ENCODE measurements at regions not wholly inside any gene's neighbourhood (a gene's known extent, or its start where the extent isn't known, plus 50 kb on each side); places are given as distances from the start of the nearest gene placed in this dataset.
"Not testable (repeated sequence)": the region's sequence is repeated elsewhere in the genome, so short reads cannot be mapped to it uniquely, and the experiment has no call there.

DNA sequence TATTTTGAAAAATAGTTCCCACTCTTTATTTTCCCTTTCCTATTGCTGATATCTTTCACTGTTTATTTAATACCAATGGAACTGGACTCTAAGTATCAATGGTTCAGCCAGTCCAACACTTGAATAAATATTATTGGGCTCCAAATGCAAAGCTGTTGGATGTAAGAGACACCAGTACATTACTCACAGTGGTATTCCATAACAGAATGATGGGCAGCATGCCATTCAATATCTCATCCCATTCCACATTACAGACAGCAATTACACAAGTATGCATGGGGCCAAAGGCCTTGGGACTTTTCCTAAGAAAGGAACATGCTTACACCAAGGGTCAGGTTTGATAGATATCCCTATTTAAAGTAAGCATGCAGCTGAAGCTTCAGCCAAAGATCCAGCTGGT, 231.9 kb downstream of the RND3 start:
- TF ChIP-seq ZFP30 (CRISPR knock-in tag; IDR thresholded peaks at IDR 0.05; ENCODE audit: borderline replicate concordance) (no peak), HEY1 (CRISPR knock-in tag; IDR thresholded peaks at IDR 0.05; ENCODE audit: borderline replicate concordance) (no peak), EWSR1 (IDR thresholded peaks at IDR 0.05; ENCODE audit: borderline replicate concordance, low read depth, partially characterized antibody) (no peak), CBX3 (IDR thresholded peaks at IDR 0.05; ENCODE audit: borderline replicate concordance in 1 of 2, low read length in 2 of 2) (no peak), ZNF143 (CRISPR knock-in tag; IDR thresholded peaks at IDR 0.05) (no peak)
- Histone ChIP-seq H3K27me3 (ENCODE audit: control insufficient read depth in 2 of 2, insufficient read depth in 2 of 2, low read length in 2 of 2) (no peaks in the 10 kb centered on the region), H3K27ac (ENCODE audit: extremely low read depth, low read depth, low read length) (no peak overlapping the region), H3K4me2 (ENCODE audit: insufficient read depth, low read length) (no peak overlapping the region), H3K9me3 (replicated peaks; ENCODE audit: control insufficient read depth, insufficient read depth, low read depth, low read length) (no peaks in the 10 kb centered on the region), H3K9ac (ENCODE audit: insufficient read depth in 1 of 2, low read depth in 2 of 2, low read length in 2 of 2) (no peak overlapping the region), H3K9me1 (ENCODE audit: control insufficient read depth, insufficient read depth, low read length) (no peaks in the 10 kb centered on the region), H3K79me2 (ENCODE audit: control insufficient read depth, insufficient read depth, low read length) (no peaks in the 10 kb centered on the region), H3K4me3 (no peak overlapping the region), H3K4me1 (replicated peaks in 1 of 2; ENCODE audit: control insufficient read depth in 2 of 2, insufficient read depth in 2 of 2, low read length in 2 of 2) (no peaks in the 10 kb centered on the region), H3K36me3 (ENCODE audit: control insufficient read depth, insufficient read depth, low read length) (no peaks in the 10 kb centered on the region), H2AFZ (ENCODE audit: low read depth, low read length) (no peak overlapping the region), H4K20me1 (replicated peaks; ENCODE audit: control insufficient read depth, insufficient read depth, low read length) (no peaks in the 10 kb centered on the region)
- ATAC-seq (no peak), DNase-seq (ENCODE audit: extremely low read depth in 1 of 4, low spot score in 3 of 4) (no peak), FAIRE-seq (no peak)
- CTCF ChIA-PET (ENCODE audit: low intra/inter-chr PET ratio), result no interaction called here
- intact Hi-C loops (cut with micrococcal nuclease) (no loop called here), in situ Hi-C loops (cut with MboI) (no loop called here)
- BruUV-seq (replicated peaks), result no TSS peak
- POLR2A ChIA-PET, result no interaction called here

DNA sequence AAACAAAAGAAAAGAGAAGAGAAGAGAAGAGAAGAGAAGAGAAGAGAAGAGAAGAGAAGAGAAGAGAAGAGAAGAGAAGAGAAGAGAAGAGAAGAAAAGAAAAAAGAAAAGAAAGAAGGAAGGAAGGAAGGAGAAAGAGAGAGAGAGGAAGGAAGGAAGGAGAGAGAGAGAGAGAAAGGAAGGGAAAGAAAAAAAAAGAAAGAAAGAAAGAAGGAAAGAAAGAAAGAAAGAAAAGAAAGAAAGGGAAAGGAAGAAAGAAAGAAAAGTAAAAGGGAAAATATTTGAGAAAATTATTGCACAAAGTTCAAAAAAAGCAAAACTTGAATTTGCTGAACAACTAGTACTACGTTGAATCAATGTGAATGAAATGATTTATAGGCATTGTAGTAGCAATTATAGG, 237.7 kb downstream of the RND3 start:
- H3K27me3 ChIP-seq (ENCODE audit: control insufficient read depth in 2 of 2, insufficient read depth in 2 of 2, low read length in 2 of 2); ATAC-seq; DNase-seq (ENCODE audit: extremely low read depth in 1 of 4, low spot score in 3 of 4); H3K36me3 ChIP-seq (ENCODE audit: control insufficient read depth, insufficient read depth, low read length); FAIRE-seq; H3K9me3 ChIP-seq (replicated peaks; ENCODE audit: control insufficient read depth, insufficient read depth, low read depth, low read length); H3K9me1 ChIP-seq (ENCODE audit: control insufficient read depth, insufficient read depth, low read length); H3K4me1 ChIP-seq (replicated peaks in 1 of 2; ENCODE audit: control insufficient read depth in 2 of 2, insufficient read depth in 2 of 2, low read length in 2 of 2); BruUV-seq (replicated peaks); H2AFZ ChIP-seq (ENCODE audit: low read depth, low read length); CTCF ChIA-PET (ENCODE audit: low intra/inter-chr PET ratio); POLR2A ChIA-PET; H3K79me2 ChIP-seq (ENCODE audit: control insufficient read depth, insufficient read depth, low read length); H3K4me3 ChIP-seq; H3K9ac ChIP-seq (ENCODE audit: insufficient read depth in 1 of 2, low read depth in 2 of 2, low read length in 2 of 2); H3K4me2 ChIP-seq (ENCODE audit: insufficient read depth, low read length); H4K20me1 ChIP-seq (replicated peaks; ENCODE audit: control insufficient read depth, insufficient read depth, low read length); H3K27ac ChIP-seq (ENCODE audit: extremely low read depth, low read depth, low read length); in situ Hi-C loops (cut with MboI); intact Hi-C loops (cut with micrococcal nuclease): not testable (repeated sequence)
- 3% methylated on average over 1 of the region's 1 CpG for WGBS (ENCODE audit: insufficient coverage, low coverage, missing lambda C conversion rate)
- TF ChIP-seq, protein P1, sequence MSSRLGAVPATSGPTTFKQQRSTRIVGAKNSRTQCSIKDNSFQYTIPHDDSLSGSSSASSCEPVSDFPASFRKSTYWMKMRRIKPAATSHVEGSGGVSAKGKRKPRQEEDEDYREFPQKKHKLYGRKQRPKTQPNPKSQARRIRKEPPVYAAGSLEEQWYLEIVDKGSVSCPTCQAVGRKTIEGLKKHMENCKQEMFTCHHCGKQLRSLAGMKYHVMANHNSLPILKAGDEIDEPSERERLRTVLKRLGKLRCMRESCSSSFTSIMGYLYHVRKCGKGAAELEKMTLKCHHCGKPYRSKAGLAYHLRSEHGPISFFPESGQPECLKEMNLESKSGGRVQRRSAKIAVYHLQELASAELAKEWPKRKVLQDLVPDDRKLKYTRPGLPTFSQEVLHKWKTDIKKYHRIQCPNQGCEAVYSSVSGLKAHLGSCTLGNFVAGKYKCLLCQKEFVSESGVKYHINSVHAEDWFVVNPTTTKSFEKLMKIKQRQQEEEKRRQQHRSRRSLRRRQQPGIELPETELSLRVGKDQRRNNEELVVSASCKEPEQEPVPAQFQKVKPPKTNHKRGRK (tag; IDR thresholded peaks at IDR 0.05), result peak; percentile 46

Measured in K562 (cell line).